HEK293T (cell line): ENCODE measurements at regions not wholly inside any gene's neighbourhood (a gene's known extent, or its start where the extent isn't known, plus 50 kb on each side); places are given as distances from the start of the nearest gene placed in this dataset.

ENCODE experiments used
- ARNT ChIP-seq: fragments of 450-650 bp; IDR thresholded peaks from 2 replicates; pipeline ENCODE4 v1.6.1; 2017; ENCODE audit warnings: mild to moderate bottlenecking
- BHLHE40 ChIP-seq: fragments of 450-650 bp; IDR thresholded peaks from 2 replicates; pipeline ENCODE4 v1.6.1; 2016; ENCODE audit warnings: mild to moderate bottlenecking, moderate library complexity, borderline replicate concordance
- ELF4 ChIP-seq: fragments of 450-650 bp; IDR thresholded peaks from 2 replicates; pipeline ENCODE4 v1.6.1; 2017; ENCODE audit warnings: antibody characterized with exemption
- FOXK2 ChIP-seq: fragments of 450-650 bp; IDR thresholded peaks from 2 replicates; pipeline ENCODE4 v1.6.1; 2016; ENCODE audit warnings: mild to moderate bottlenecking
- NFRKB ChIP-seq: fragments of 450-650 bp; IDR thresholded peaks from 2 replicates; pipeline ENCODE4 v1.6.1; 2016; ENCODE audit warnings: mild to moderate bottlenecking, moderate library complexity
- SP1 ChIP-seq: fragments of 450-650 bp; IDR thresholded peaks from 2 replicates; pipeline ENCODE4 v1.6.1; 2017
- SUZ12 ChIP-seq: fragments of 450-650 bp; IDR thresholded peaks from 2 replicates; pipeline ENCODE4 v1.6.1; 2016; ENCODE audit warnings: mild to moderate bottlenecking
- TARDBP ChIP-seq: fragments of 450-650 bp; IDR thresholded peaks from 2 replicates; pipeline ENCODE4 v1.6.1; 2016
- ZNF384 ChIP-seq: fragments of 450-650 bp; IDR thresholded peaks from 2 replicates; pipeline ENCODE4 v1.6.1; 2016

DNA sequence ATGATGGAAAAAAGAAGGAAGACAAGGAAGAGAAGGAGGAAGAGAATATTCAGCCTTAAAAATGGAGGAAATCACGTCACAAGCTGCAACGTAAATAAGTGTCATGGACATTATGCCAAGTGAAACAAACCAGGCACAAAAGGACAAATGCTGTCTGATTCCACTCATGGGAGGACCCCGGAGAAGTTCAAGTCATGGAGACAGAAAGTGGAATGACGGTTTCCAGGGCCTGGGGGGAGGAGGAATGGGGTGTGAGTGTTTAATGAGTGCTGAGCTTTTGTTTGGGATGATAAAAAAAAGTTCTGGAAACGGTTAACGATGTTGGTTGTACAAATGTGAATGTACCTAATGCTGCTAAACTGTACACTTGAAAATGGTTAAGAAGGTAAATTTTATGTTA is 439.5 kb downstream of the GADD45G start:
- TF ChIP-seq ARNT (no peak), NFRKB (no peak), SP1 (no peak), TARDBP (no peak), SUZ12 (no peak), FOXK2 (no peak), ELF4 (no peak), ZNF384 (no peak), BHLHE40 (no peak)
